H9 (cell line): ENCODE measurements at regions not wholly inside any gene's neighbourhood (a gene's known extent, or its start where the extent isn't known, plus 50 kb on each side); places are given as distances from the start of the nearest gene placed in this dataset.
"Not testable (repeated sequence)": the region's sequence is repeated elsewhere in the genome, so short reads cannot be mapped to it uniquely, and the experiment has no call there.

Source experiments
- DNase-seq: peaks from one replicate; pipeline ENCODE4 v3.0.0-alpha.2; 2017
- H2AFZ ChIP-seq: one replicate; pipeline ENCODE4 v1.6.1; 2013; ENCODE audit warnings: mild to moderate bottlenecking, low read length, control low read depth, moderate library complexity
- H2AK5ac ChIP-seq: 2 replicates; pipeline ENCODE4 v1.6.1; 2013; ENCODE audit warnings: low read length, control low read depth, mixed read lengths; ENCODE audit not compliant: insufficient read length
- H2BK120ac ChIP-seq: one replicate; pipeline ENCODE4 v1.6.1; 2013; ENCODE audit warnings: low read depth, mild to moderate bottlenecking, low read length, control low read depth, inconsistent platforms; ENCODE audit not compliant: poor library complexity, severe bottlenecking
- H2BK12ac ChIP-seq: 2 replicates; pipeline ENCODE4 v1.6.1; 2013; ENCODE audit warnings: low read length, control low read depth, mixed read lengths, low read depth; ENCODE audit not compliant: insufficient read length
- H2BK15ac ChIP-seq: 2 replicates; pipeline ENCODE4 v1.6.1; 2013; ENCODE audit warnings: low read depth, low read length, control low read depth
- H2BK20ac ChIP-seq: one replicate; pipeline ENCODE4 v1.6.1; 2013; ENCODE audit warnings: low read depth, mild to moderate bottlenecking, low read length, control low read depth, inconsistent platforms; ENCODE audit not compliant: poor library complexity, severe bottlenecking
- H2BK5ac ChIP-seq: 2 replicates; pipeline ENCODE4 v1.6.1; 2013; ENCODE audit warnings: low read length, control low read depth, mixed read lengths; ENCODE audit not compliant: insufficient read length
- H3K14ac ChIP-seq: 2 replicates; pipeline ENCODE4 v1.6.1; 2013; ENCODE audit warnings: low read length, control low read depth; ENCODE audit not compliant: insufficient read depth
- H3K18ac ChIP-seq: 2 replicates; pipeline ENCODE4 v1.6.1; 2013; ENCODE audit warnings: low read depth, mild to moderate bottlenecking, mixed read lengths, low read length, control low read depth; ENCODE audit not compliant: insufficient read length
- H3K23ac ChIP-seq: 2 replicates; pipeline ENCODE4 v1.6.1; 2013; ENCODE audit warnings: low read length, control low read depth, mixed read lengths, low read depth; ENCODE audit not compliant: insufficient read length
- H3K23me2 ChIP-seq: 2 replicates; pipeline ENCODE4 v1.6.1; 2013; ENCODE audit warnings: low read depth, mild to moderate bottlenecking, mixed read lengths, low read length, control low read depth; ENCODE audit not compliant: insufficient read length, poor library complexity, severe bottlenecking
- H3K27ac ChIP-seq: 2 replicates; pipeline ENCODE4 v1.5.1; 2013; ENCODE audit warnings: low read length, control low read depth, mixed read lengths, low read depth; ENCODE audit not compliant: insufficient read length
- H3K27me3 ChIP-seq: 2 replicates; pipeline ENCODE4 v1.6.1; 2013; ENCODE audit warnings: low read length, control low read depth, inconsistent platforms; ENCODE audit not compliant: insufficient read depth
- H3K4ac ChIP-seq: 2 replicates; pipeline ENCODE4 v1.6.1; 2013; ENCODE audit warnings: low read depth, mild to moderate bottlenecking, control low read depth, inconsistent platforms, low read length, moderate library complexity
- H3K4me1 ChIP-seq: 2 replicates; pipeline ENCODE4 v1.6.1; 2013; ENCODE audit warnings: low read length, control low read depth, inconsistent platforms; ENCODE audit not compliant: insufficient read depth
- H3K4me2 ChIP-seq: 2 replicates; pipeline ENCODE4 v1.6.1; 2013; ENCODE audit warnings: low read length, control low read depth, mixed read lengths; ENCODE audit not compliant: insufficient read length, insufficient read depth
- H3K56ac ChIP-seq: 2 replicates; pipeline ENCODE4 v1.6.1; 2013; ENCODE audit warnings: low read depth, mild to moderate bottlenecking, mixed read lengths, low read length, control low read depth; ENCODE audit not compliant: insufficient read length
- H3K79me1 ChIP-seq: 2 replicates; pipeline ENCODE4 v1.6.1; 2013; ENCODE audit warnings: low read depth, mild to moderate bottlenecking, moderate library complexity, low read length, control low read depth, inconsistent platforms; ENCODE audit not compliant: insufficient read depth, poor library complexity, severe bottlenecking
- H3K79me2 ChIP-seq: 2 replicates; pipeline ENCODE4 v1.6.1; 2013; ENCODE audit warnings: low read length, control low read depth, inconsistent platforms; ENCODE audit not compliant: insufficient read depth
- H3K9ac ChIP-seq: 2 replicates; pipeline ENCODE4 v1.6.1; 2013; ENCODE audit warnings: low read length, control low read depth, mixed read lengths; ENCODE audit not compliant: insufficient read length; ENCODE audit errors: extremely low read depth
- H3K9me3 ChIP-seq: one replicate; pipeline ENCODE4 v1.6.1; 2013; ENCODE audit warnings: low read depth, low read length, inconsistent platforms; ENCODE audit not compliant: control insufficient read depth
- H3T11ph ChIP-seq: one replicate; pipeline ENCODE4 v1.6.1; 2013; ENCODE audit warnings: mild to moderate bottlenecking, low read length, control low read depth, inconsistent platforms
- H4K20me1 ChIP-seq: one replicate; pipeline ENCODE4 v1.6.1; 2013; ENCODE audit not compliant: control insufficient read depth, insufficient read length, insufficient read depth
- H4K5ac ChIP-seq: 2 replicates; pipeline ENCODE4 v1.6.1; 2013; ENCODE audit warnings: low read depth, mild to moderate bottlenecking, mixed read lengths, low read length, control low read depth; ENCODE audit not compliant: insufficient read length
- H4K8ac ChIP-seq: replicated peaks from 2 replicates; pipeline ENCODE4 v1.6.1; 2013; ENCODE audit warnings: low read length, control low read depth, mixed read lengths, low read depth; ENCODE audit not compliant: insufficient read length
- H4K91ac ChIP-seq: 2 replicates; pipeline ENCODE4 v1.6.1; 2013; ENCODE audit warnings: low read depth, mild to moderate bottlenecking, moderate library complexity, mixed read lengths, low read length, control low read depth; ENCODE audit not compliant: insufficient read length
- H3K27ac Mint-ChIP-seq, 3 experiments: 2 replicates in 2 of 3; 3 replicates in 1 of 3; pipeline ENCODE4 v1.8.0; 2020 to 2021; ENCODE audit warnings: mixed read lengths in 3 of 3, mild to moderate bottlenecking in 1 of 3, moderate library complexity in 1 of 3
- H3K27me3 Mint-ChIP-seq: 2 replicates; pipeline ENCODE4 v1.8.0; 2021; ENCODE audit warnings: low read depth, mild to moderate bottlenecking, moderate library complexity, mixed read lengths
- H3K36me3 Mint-ChIP-seq, 3 experiments: 2 replicates in 2 of 3; 3 replicates in 1 of 3; pipeline ENCODE4 v1.8.0; 2020 to 2021; ENCODE audit warnings: low read depth in 3 of 3, mixed read lengths in 3 of 3; ENCODE audit not compliant: insufficient read depth in 1 of 3
- H3K4me1 Mint-ChIP-seq, 2 experiments: 2 replicates each; pipeline ENCODE4 v1.8.0; 2020; ENCODE audit warnings: mixed read lengths in 2 of 2
- H3K4me3 Mint-ChIP-seq, 2 experiments: 2 replicates in 1 of 2; 3 replicates in 1 of 2; pipeline ENCODE4 v1.8.0; 2020 to 2021; ENCODE audit warnings: mild to moderate bottlenecking in 2 of 2, mixed read lengths in 2 of 2, moderate library complexity in 1 of 2
- H3K9me3 Mint-ChIP-seq, 2 experiments: 2 replicates in 1 of 2; 3 replicates in 1 of 2; pipeline ENCODE4 v1.8.0; 2020; ENCODE audit warnings: mild to moderate bottlenecking in 2 of 2, mixed read lengths in 2 of 2, moderate library complexity in 1 of 2
- WGBS: extraction: QIAGEN DNeasy Blood & Tissue Kit; methylation state at CpG from one replicate; pipeline ENCODE4 v1.1.7; 2013; ENCODE audit warnings: missing lambda C conversion rate, low lambda C conversion rate, mixed read lengths; ENCODE audit not compliant: insufficient read length; ENCODE audit errors: extremely low coverage; 5-methylcytosine and 5-hydroxymethylcytosine counted together
- TF ChIP-seq, protein P1 (sequence below): fragments of 200-600 bp; sonication (generic); conservative IDR thresholded peaks from 3 replicates; pipeline ENCODE4 v1.8.0; 2021; ENCODE audit warnings: antibody characterized with exemption, mild to moderate bottlenecking

DNA sequence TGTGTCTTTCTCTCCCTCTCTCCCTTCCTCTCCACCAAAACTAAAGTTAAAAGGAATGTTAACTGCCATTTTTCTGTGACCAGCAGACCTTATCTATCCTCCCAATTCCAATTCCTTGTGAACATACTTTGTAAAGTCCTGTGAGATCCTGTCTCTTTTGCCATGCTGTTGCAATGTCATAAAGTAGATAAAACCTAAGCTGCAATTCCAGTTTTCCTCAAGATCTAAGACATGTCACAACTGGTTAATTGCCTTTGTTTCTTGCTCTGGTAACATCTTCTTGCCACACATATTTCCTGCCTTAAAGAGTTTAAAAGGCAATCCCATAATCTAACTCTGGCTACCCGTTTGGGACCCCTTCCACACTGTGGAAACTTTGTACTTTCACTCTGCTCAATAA is 188.7 kb downstream of the PYDC2 start:
- no peak overlapping the region; a peak in 1 of 7 replicates for H3K27ac Mint-ChIP-seq
- no peak overlapping the region for H2BK120ac ChIP-seq
- H4K20me1 ChIP-seq = no peaks in the 10 kb centered on the region
- WGBS = no CpG with 5 or more reads among the region's 1 CpG
- H2BK15ac ChIP-seq = no peak overlapping the region
- H4K5ac ChIP-seq = no peak overlapping the region
- no peak overlapping the region for H3K9ac ChIP-seq
- no peaks in the 10 kb centered on the region for H3K27me3 Mint-ChIP-seq
- H3K56ac ChIP-seq = no peak overlapping the region
- no peak overlapping the region for H2BK12ac ChIP-seq
- no peak overlapping the region for H3K27ac ChIP-seq
- no peak overlapping the region for H3K14ac ChIP-seq
- no peak overlapping the region for H3K4me2 ChIP-seq
- TF ChIP-seq, protein P1, sequence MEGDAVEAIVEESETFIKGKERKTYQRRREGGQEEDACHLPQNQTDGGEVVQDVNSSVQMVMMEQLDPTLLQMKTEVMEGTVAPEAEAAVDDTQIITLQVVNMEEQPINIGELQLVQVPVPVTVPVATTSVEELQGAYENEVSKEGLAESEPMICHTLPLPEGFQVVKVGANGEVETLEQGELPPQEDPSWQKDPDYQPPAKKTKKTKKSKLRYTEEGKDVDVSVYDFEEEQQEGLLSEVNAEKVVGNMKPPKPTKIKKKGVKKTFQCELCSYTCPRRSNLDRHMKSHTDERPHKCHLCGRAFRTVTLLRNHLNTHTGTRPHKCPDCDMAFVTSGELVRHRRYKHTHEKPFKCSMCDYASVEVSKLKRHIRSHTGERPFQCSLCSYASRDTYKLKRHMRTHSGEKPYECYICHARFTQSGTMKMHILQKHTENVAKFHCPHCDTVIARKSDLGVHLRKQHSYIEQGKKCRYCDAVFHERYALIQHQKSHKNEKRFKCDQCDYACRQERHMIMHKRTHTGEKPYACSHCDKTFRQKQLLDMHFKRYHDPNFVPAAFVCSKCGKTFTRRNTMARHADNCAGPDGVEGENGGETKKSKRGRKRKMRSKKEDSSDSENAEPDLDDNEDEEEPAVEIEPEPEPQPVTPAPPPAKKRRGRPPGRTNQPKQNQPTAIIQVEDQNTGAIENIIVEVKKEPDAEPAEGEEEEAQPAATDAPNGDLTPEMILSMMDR = no peak
- H3K79me2 ChIP-seq = no peaks in the 10 kb centered on the region
- no peak overlapping the region for H3K4ac ChIP-seq
- no peak overlapping the region for H3K4me3 Mint-ChIP-seq
- H3T11ph ChIP-seq = no peak overlapping the region
- no peak overlapping the region for H4K8ac ChIP-seq
- no peak overlapping the region for H3K23ac ChIP-seq
- H3K9me3 Mint-ChIP-seq = peaks cover 32 to 42% of the 10 kb centered on the region in 2 experiments
- no peak overlapping the region for H4K91ac ChIP-seq
- H2BK20ac ChIP-seq = no peak overlapping the region
- H3K23me2 ChIP-seq = no peaks in the 10 kb centered on the region
- H3K4me1 ChIP-seq = no peaks in the 10 kb centered on the region; the same call in 1 of the 2 replicates
- H3K4me1 Mint-ChIP-seq = peaks cover 5 to 8% of the 10 kb centered on the region in 2 experiments
- no peaks in the 10 kb centered on the region for H3K79me1 ChIP-seq
- no peaks in the 10 kb centered on the region for H3K27me3 ChIP-seq
- no peak overlapping the region for H2AK5ac ChIP-seq
- H3K36me3 Mint-ChIP-seq = peaks cover 21 to 42% (median 32%) of the 10 kb centered on the region in 3 experiments
- H2AFZ ChIP-seq = no peak overlapping the region
- H2BK5ac ChIP-seq = no peak overlapping the region
- DNase-seq = no peak
- H3K9me3 ChIP-seq = peaks cover 5% of the 10 kb centered on the region
- no peak overlapping the region for H3K18ac ChIP-seq

DNA sequence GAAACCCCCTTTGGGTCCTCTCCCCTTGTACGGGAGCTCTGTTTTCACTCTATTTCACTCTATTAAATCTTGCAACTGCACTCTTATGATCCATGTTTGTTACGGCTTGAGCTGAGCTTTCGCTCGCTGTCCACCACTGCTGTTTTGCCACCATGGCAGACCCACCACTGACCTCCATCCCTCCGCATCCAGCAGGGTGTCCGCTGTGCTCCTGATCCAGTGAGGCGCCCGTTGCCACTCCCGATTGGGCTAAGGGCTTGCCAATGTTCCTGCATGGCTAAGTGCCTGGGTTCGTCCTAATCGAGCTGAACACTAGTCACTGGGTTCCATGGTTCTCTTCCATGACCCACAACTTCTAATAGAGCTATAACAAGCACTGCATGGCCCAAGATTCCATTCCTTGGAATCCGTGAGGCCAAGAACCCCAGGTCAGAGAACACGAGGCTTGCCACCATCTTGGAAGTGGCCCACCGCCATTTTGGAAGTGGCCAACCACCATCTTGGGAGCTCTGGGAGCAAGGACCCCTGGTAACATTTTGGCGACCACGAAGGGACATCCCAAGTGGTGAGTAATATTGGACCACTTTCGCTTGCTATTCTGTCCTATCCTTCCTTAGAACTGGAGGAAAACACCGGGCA is 197.9 kb downstream of the PYDC2 start:
- not testable (repeated sequence) for H3K4me2 ChIP-seq, H2AFZ ChIP-seq, H4K20me1 ChIP-seq, H3K56ac ChIP-seq, H3K9me3 ChIP-seq, H3K9me3 Mint-ChIP-seq, H2BK5ac ChIP-seq, H3K14ac ChIP-seq, H3K23ac ChIP-seq, H2BK12ac ChIP-seq, H3K79me2 ChIP-seq, H3T11ph ChIP-seq, H3K27ac ChIP-seq, H3K79me1 ChIP-seq, H3K27me3 Mint-ChIP-seq, H3K27me3 ChIP-seq, H4K91ac ChIP-seq, H4K5ac ChIP-seq, H3K9ac ChIP-seq, H2BK15ac ChIP-seq, H2BK20ac ChIP-seq, H3K4me3 Mint-ChIP-seq, H3K4me1 ChIP-seq, H4K8ac ChIP-seq, H3K4ac ChIP-seq, DNase-seq, H2BK120ac ChIP-seq, H2AK5ac ChIP-seq, H3K18ac ChIP-seq, H3K23me2 ChIP-seq
- WGBS = no CpG with 5 or more reads among the region's 18 CpGs
- Mint-ChIP-seq H3K27ac (peak overlapping the region in 1 of 3 experiments; percentile 87; a peak in 1 of 7 replicates), H3K36me3 (peaks cover 6 to 11% (median 8%) of the 10 kb centered on the region in 3 experiments; a peak in 5 of 7 replicates), H3K4me1 (peaks cover 8 to 18% of the 10 kb centered on the region in 2 experiments; a peak in 3 of 4 replicates)
